ENCODE measurements at regions not wholly inside any gene's neighbourhood (a gene's known extent, or its start where the extent isn't known, plus 50 kb on each side); places are given as distances from the start of the nearest gene placed in this dataset.

DNA sequence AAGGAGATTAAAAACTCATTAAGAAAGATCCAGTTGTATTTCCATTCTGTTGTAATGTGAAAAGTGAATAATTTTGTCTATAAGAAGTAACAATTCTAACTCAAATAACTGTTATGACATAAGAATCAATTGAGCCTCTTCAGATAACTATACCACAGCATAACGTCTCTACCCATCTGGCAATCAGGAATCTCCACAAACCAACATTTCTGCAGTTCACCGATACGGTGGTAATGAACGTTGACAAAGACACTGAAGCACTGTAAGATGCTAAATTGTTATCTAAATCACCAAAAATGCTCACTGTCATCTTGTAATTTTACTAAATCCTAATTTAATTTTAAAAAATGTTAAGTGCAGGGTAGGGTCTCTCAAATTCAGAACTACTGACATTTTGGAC lies 130.9 kb upstream of the USP15 start:
- Histone ChIP-seq H3K9ac (ENCODE audit: low read depth in 2 of 2, low read length in 2 of 2) (no peak overlapping the region), H3K27ac (no peak overlapping the region), H3K27me3 (no peaks in the 10 kb centered on the region), H3K36me3 (no peaks in the 10 kb centered on the region), H3K4me1 (no peaks in the 10 kb centered on the region), H3K4me3 (no peak overlapping the region), H3K9me3 (no peaks in the 10 kb centered on the region)
- intact Hi-C loops (cut with DNase I), result no loop called here
- TF ChIP-seq, protein P1, sequence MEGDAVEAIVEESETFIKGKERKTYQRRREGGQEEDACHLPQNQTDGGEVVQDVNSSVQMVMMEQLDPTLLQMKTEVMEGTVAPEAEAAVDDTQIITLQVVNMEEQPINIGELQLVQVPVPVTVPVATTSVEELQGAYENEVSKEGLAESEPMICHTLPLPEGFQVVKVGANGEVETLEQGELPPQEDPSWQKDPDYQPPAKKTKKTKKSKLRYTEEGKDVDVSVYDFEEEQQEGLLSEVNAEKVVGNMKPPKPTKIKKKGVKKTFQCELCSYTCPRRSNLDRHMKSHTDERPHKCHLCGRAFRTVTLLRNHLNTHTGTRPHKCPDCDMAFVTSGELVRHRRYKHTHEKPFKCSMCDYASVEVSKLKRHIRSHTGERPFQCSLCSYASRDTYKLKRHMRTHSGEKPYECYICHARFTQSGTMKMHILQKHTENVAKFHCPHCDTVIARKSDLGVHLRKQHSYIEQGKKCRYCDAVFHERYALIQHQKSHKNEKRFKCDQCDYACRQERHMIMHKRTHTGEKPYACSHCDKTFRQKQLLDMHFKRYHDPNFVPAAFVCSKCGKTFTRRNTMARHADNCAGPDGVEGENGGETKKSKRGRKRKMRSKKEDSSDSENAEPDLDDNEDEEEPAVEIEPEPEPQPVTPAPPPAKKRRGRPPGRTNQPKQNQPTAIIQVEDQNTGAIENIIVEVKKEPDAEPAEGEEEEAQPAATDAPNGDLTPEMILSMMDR (IDR thresholded peaks at IDR 0.05), result no peak
- no peak for DNase-seq

DNA sequence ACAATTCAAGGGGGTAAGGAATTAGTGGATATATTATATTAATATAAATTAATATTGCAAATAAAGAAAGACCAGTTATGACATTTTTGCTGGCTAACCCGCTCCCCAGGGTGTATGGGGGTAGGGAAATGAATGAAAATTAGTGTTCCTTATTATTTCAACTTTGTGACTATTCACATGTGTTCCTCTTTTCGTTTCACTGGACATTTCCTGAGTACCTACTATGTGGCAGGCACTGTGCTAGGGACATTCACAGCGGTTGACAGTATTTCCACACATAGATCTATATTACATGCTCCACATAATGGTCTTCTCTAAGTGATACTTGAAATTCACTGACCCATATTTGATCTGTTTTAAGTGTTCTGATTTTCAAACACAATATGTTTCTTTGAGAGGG lies 129.8 kb upstream of the USP15 start:
- TF ChIP-seq, protein P1 (IDR thresholded peaks at IDR 0.05), result no peak
- intact Hi-C loops (cut with DNase I), result no loop called here
- Histone ChIP-seq H3K36me3 (no peaks in the 10 kb centered on the region), H3K4me3 (no peak overlapping the region), H3K9me3 (no peaks in the 10 kb centered on the region), H3K27ac (no peak overlapping the region), H3K9ac (ENCODE audit: low read depth in 2 of 2, low read length in 2 of 2) (no peak overlapping the region), H3K4me1 (no peaks in the 10 kb centered on the region), H3K27me3 (no peaks in the 10 kb centered on the region)
- DNase-seq, result no peak

DNA sequence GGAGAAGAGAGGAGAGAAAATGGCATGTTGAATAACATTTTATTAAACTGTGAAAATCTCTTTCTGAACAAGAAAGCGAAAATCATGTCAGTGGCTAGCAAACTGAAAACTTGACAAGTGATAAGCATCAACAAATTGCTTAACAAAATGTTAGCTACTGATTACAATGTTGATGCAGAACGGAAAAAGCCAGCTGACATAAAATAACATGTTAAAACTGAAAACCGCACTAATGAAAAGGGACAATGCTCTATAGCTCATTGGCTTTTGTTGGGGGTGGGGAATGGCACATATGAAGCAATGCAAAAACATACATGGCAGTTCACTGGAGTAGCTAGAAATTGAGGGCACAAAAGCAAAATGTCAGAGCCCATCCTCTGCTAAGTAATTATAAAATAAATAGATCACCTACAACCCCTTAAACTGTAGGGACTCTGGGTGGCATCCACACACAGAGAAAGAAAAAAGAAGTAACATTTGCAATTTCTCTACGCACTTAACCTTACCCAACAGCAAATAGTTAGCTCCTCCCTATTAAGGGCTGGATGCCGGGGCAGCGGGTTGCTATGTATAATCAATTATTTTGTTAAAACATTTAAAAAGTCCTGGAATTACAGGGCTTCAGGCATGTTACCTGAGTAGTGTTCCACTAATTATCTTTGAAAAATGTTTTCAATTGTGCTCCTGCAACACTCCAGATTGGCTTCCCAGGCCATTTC lies 129.2 kb upstream of the USP15 start:
- H3K27ac ChIP-seq, result no peak overlapping the region
- intact Hi-C loops (cut with DNase I), result no loop called here
- DNase-seq, result no peak
- no peak overlapping the region for H3K4me3 ChIP-seq
- H3K27me3 ChIP-seq, result no peaks in the 10 kb centered on the region
- TF ChIP-seq, protein P1 (IDR thresholded peaks at IDR 0.05), result no peak
- no peak overlapping the region for H3K9ac ChIP-seq (ENCODE audit: low read depth in 2 of 2, low read length in 2 of 2)
- no peaks in the 10 kb centered on the region for H3K9me3 ChIP-seq
- H3K36me3 ChIP-seq, result no peaks in the 10 kb centered on the region
- H3K4me1 ChIP-seq, result no peaks in the 10 kb centered on the region

DNA sequence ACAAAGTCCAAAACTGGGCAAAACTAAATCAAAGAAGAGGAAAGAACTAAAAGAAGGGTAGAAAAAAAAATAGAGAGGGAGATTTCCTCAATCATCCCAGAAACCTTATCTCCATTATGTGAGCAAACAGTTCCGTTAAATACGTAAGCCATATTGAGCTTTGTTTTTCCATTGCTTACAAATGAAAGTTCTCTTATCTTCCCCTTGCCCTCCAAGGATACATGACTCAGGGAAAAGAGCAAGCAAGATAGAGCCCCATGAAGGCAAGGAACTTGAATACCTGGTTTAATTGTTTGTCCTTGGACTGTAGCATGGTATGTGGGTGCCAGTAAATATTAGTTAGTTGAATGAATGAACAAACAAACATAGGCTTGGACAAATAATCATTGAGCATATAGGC lies 126.8 kb upstream of the USP15 start:
- Histone ChIP-seq H3K27ac (no peak overlapping the region), H3K9ac (ENCODE audit: low read depth in 2 of 2, low read length in 2 of 2) (no peak overlapping the region), H3K4me3 (no peak overlapping the region), H3K36me3 (no peaks in the 10 kb centered on the region), H3K27me3 (no peaks in the 10 kb centered on the region), H3K9me3 (no peaks in the 10 kb centered on the region), H3K4me1 (no peaks in the 10 kb centered on the region)
- intact Hi-C loops (cut with DNase I), result no loop called here
- TF ChIP-seq, protein P1 (IDR thresholded peaks at IDR 0.05), result no peak
- DNase-seq, result no peak

DNA sequence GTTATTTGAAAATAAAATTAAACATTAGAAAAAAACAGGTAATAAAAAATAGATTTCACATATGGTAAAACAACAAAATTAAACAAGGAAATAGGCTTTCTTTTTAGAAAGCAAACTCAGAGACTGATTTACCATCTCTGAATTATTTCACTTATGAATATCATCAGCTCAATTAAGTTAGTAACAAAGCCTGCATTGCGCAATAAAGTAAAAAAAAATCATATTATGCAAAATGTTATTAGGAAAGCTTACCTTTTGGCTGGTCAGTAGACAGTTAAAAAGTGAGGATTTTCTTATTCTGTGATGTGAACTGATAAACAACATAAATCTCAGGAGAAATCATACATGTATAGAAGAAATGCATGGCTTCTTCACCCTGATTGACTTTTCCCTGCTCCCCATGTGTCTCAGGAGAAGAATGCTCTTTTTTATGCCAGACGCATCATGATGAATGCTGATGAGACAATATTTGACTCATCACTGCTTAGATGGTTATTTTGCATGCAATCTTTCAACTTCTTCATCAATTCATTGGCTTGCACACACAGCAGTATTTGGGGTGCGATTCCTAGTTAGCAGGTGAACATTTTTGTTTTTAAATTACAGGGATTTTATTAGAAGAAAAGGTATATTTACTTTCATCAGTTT lies 124.5 kb upstream of the USP15 start:
- no peak overlapping the region for H3K27ac ChIP-seq
- no peak for DNase-seq

More for the DNA sequence above, 124.5 kb upstream of the USP15 start:
- Histone ChIP-seq H3K36me3 (no peaks in the 10 kb centered on the region), H3K9me3 (no peaks in the 10 kb centered on the region), H3K4me1 (no peaks in the 10 kb centered on the region), H3K27me3 (no peaks in the 10 kb centered on the region), H3K9ac (ENCODE audit: low read depth in 2 of 2, low read length in 2 of 2) (no peak overlapping the region), H3K4me3 (no peak overlapping the region)
- TF ChIP-seq, protein P1 (IDR thresholded peaks at IDR 0.05), result no peak
- intact Hi-C loops (cut with DNase I), result no loop called here

Measured in colonic mucosa (tissue), 4 donors.